ENCODE measurements at regions not wholly inside any gene's neighbourhood (a gene's known extent, or its start where the extent isn't known, plus 50 kb on each side); places are given as distances from the start of the nearest gene placed in this dataset.
"Not testable (repeated sequence)": the region's sequence is repeated elsewhere in the genome, so short reads cannot be mapped to it uniquely, and the experiment has no call there.

GRCh38 chrX:39779952-39780783 is 317.6 kb downstream of the BCOR start:
- DNase-seq, result no peak

- no peak for DNase-seq
Measured at GRCh38 chrX:39782276-39782675, 315.5 kb downstream of the BCOR start.

- DNase-seq, result no peak
Measured at GRCh38 chrX:39787999-39788398, 309.8 kb downstream of the BCOR start.

- no peak for DNase-seq
Measured at GRCh38 chrX:39788521-39788920, 309.2 kb downstream of the BCOR start.

- DNase-seq, result no peak
Measured at GRCh38 chrX:39791691-39792090, 306.1 kb downstream of the BCOR start.

GRCh38 chrX:39795605-39796004 is 302.2 kb downstream of the BCOR start:
- DNase-seq, result no peak

GRCh38 chrX:39796856-39797255 is 300.9 kb downstream of the BCOR start:
- DNase-seq, result no peak

- DNase-seq, result not testable (repeated sequence)
Measured at GRCh38 chrX:39798488-39798887, 299.3 kb downstream of the BCOR start.

GRCh38 chrX:39802354-39802753 is 295.4 kb downstream of the BCOR start:
- DNase-seq, result no peak

GRCh38 chrX:39802908-39803307 is 294.9 kb downstream of the BCOR start:
- no peak for DNase-seq

GRCh38 chrX:39805022-39805421 is 292.7 kb downstream of the BCOR start:
- no peak for DNase-seq

GRCh38 chrX:39805825-39806224 is 291.9 kb downstream of the BCOR start:
- DNase-seq, result no peak

GRCh38 chrX:39808471-39808917 is 289.3 kb downstream of the BCOR start:
- DNase-seq, result no peak

- no peak for DNase-seq
Measured at GRCh38 chrX:39809331-39809730, 288.4 kb downstream of the BCOR start.

- DNase-seq, result no peak
Measured at GRCh38 chrX:39810901-39811300, 286.9 kb downstream of the BCOR start.

GRCh38 chrX:39811376-39811775 is 286.4 kb downstream of the BCOR start:
- DNase-seq, result no peak

- DNase-seq, result no peak
Measured at GRCh38 chrX:39813631-39814277, 284.0 kb downstream of the BCOR start.

- peak; percentile 29 to 33 for DNase-seq
Measured at GRCh38 chrX:39814391-39814790, 283.4 kb downstream of the BCOR start.

GRCh38 chrX:39815631-39816030 is 282.1 kb downstream of the BCOR start:
- DNase-seq, result no peak

GRCh38 chrX:39816871-39817731 is 280.7 kb downstream of the BCOR start:
- no peak for DNase-seq

- DNase-seq, result no peak
Measured at GRCh38 chrX:39817754-39818470, 279.8 kb downstream of the BCOR start.

- DNase-seq, result no peak
Measured at GRCh38 chrX:39818750-39819149, 279.0 kb downstream of the BCOR start.

Data from activated CD4-positive, alpha-beta T cell treated with anti-CD3 and anti-CD28 coated beads, Interleukin-2, amount 50 U/mL, for 4 hours (primary cell).